Effector memory CD8-positive, alpha-beta T cell (primary cell): ENCODE measurements at regions not wholly inside any gene's neighbourhood (a gene's known extent, or its start where the extent isn't known, plus 50 kb on each side); places are given as distances from the start of the nearest gene placed in this dataset.
A peak's percentile ranks its signal among the peaks of the same experiment; 100 is the strongest.
"Not testable (repeated sequence)": the region's sequence is repeated elsewhere in the genome, so short reads cannot be mapped to it uniquely, and the experiment has no call there.

Experiments used
- ATAC-seq: fragments of 150-1000 bp; cut with Tn5 transposase; replicated peaks from 2 replicates; pipeline ENCODE4 v1.10.0; 2021; ENCODE audit warnings: mild to moderate bottlenecking, moderate library complexity
- DNase-seq, 3 experiments: peaks; one replicate each; pipeline ENCODE4 v3.0.0; 2021
- H3K27ac Mint-ChIP-seq, 2 donors: one replicate each; pipeline ENCODE4 v1.8.0; 2022; ENCODE audit warnings: mild to moderate bottlenecking in 2 of 2, mixed read lengths in 2 of 2, moderate library complexity in 2 of 2
- H3K27me3 Mint-ChIP-seq, 2 donors: one replicate each; pipeline ENCODE4 v1.8.0; 2022; ENCODE audit warnings: mixed read lengths in 2 of 2
- H3K36me3 Mint-ChIP-seq: one replicate; pipeline ENCODE4 v1.8.0; 2022; ENCODE audit warnings: mild to moderate bottlenecking, moderate library complexity, mixed read lengths; ENCODE audit not compliant: insufficient read depth
- H3K4me1 Mint-ChIP-seq, 2 donors: one replicate each; pipeline ENCODE4 v1.8.0; 2022; ENCODE audit warnings: low read depth in 2 of 2, mixed read lengths in 2 of 2
- H3K4me3 Mint-ChIP-seq, 2 donors: one replicate each; pipeline ENCODE4 v1.8.0; 2022; ENCODE audit warnings: mild to moderate bottlenecking in 2 of 2, mixed read lengths in 2 of 2, moderate library complexity in 2 of 2
- H3K9me3 Mint-ChIP-seq, 2 donors: one replicate each; pipeline ENCODE4 v1.8.0; 2022; ENCODE audit warnings: mixed read lengths in 2 of 2

- not testable (repeated sequence) for H3K27ac Mint-ChIP-seq, H3K27me3 Mint-ChIP-seq, H3K36me3 Mint-ChIP-seq, ATAC-seq, H3K4me1 Mint-ChIP-seq, H3K4me3 Mint-ChIP-seq, DNase-seq, H3K9me3 Mint-ChIP-seq
Measured at GRCh38 chr9:85792057-85792456, 50.3 kb upstream of the AGTPBP1 start.

GRCh38 chr9:85802978-85803695 is 61.4 kb upstream of the AGTPBP1 start:
- H3K4me3 Mint-ChIP-seq, H3K27ac Mint-ChIP-seq, H3K36me3 Mint-ChIP-seq, H3K4me1 Mint-ChIP-seq, H3K9me3 Mint-ChIP-seq, H3K27me3 Mint-ChIP-seq: not testable (repeated sequence)
- DNase-seq (peak; percentile 22 to 37 (median 35)), ATAC-seq (peak; percentile 35)

- ATAC-seq, H3K4me3 Mint-ChIP-seq, H3K27me3 Mint-ChIP-seq, H3K27ac Mint-ChIP-seq, H3K9me3 Mint-ChIP-seq, DNase-seq: not testable (repeated sequence)
- H3K4me1 Mint-ChIP-seq = peaks cover 4 to 16% of the 10 kb centered on the region in 2 donors
- peaks cover 15% of the 10 kb centered on the region for H3K36me3 Mint-ChIP-seq
Measured at GRCh38 chr9:85804847-85805133, 63.0 kb upstream of the AGTPBP1 start.

GRCh38 chr9:85805134-85806005 is 63.6 kb upstream of the AGTPBP1 start:
- H3K9me3 Mint-ChIP-seq, H3K27me3 Mint-ChIP-seq: not testable (repeated sequence)
- peak overlapping the region; percentile 69 to 87 for H3K4me3 Mint-ChIP-seq
- H3K27ac Mint-ChIP-seq = peak overlapping the region; percentile 30 to 91
- H3K4me1 Mint-ChIP-seq = peaks cover 4 to 16% of the 10 kb centered on the region in 2 donors
- ATAC-seq (peak; percentile 77), DNase-seq (peak; percentile 62 to 71 (median 62))
- H3K36me3 Mint-ChIP-seq = peaks cover 15% of the 10 kb centered on the region

- not testable (repeated sequence) for DNase-seq, H3K27me3 Mint-ChIP-seq, H3K9me3 Mint-ChIP-seq, ATAC-seq, H3K4me3 Mint-ChIP-seq, H3K27ac Mint-ChIP-seq
- peaks cover 15% of the 10 kb centered on the region for H3K36me3 Mint-ChIP-seq
- peaks cover 4 to 16% of the 10 kb centered on the region in 2 donors for H3K4me1 Mint-ChIP-seq
Measured at GRCh38 chr9:85808329-85808728, 66.6 kb upstream of the AGTPBP1 start.

- H3K4me1 Mint-ChIP-seq, DNase-seq, H3K27me3 Mint-ChIP-seq, H3K9me3 Mint-ChIP-seq, H3K4me3 Mint-ChIP-seq, ATAC-seq, H3K27ac Mint-ChIP-seq: not testable (repeated sequence)
- H3K36me3 Mint-ChIP-seq = peaks cover 24% of the 10 kb centered on the region
Measured at GRCh38 chr9:85813388-85813787, 71.6 kb upstream of the AGTPBP1 start.

- H3K27ac Mint-ChIP-seq, ATAC-seq, H3K27me3 Mint-ChIP-seq, H3K4me1 Mint-ChIP-seq, H3K4me3 Mint-ChIP-seq, H3K9me3 Mint-ChIP-seq, DNase-seq: not testable (repeated sequence)
- peaks cover 23% of the 10 kb centered on the region for H3K36me3 Mint-ChIP-seq
Measured at GRCh38 chr9:85814800-85815199, 73.0 kb upstream of the AGTPBP1 start.

- peaks cover 40% of the 10 kb centered on the region for H3K36me3 Mint-ChIP-seq
- H3K27ac Mint-ChIP-seq, H3K27me3 Mint-ChIP-seq, H3K4me3 Mint-ChIP-seq, H3K4me1 Mint-ChIP-seq, H3K9me3 Mint-ChIP-seq: not testable (repeated sequence)
- ATAC-seq (peak; percentile 75), DNase-seq (peak; percentile 19 to 40 (median 20))
Measured at GRCh38 chr9:85818971-85819370, 77.2 kb upstream of the AGTPBP1 start.

GRCh38 chr9:85820598-85820997 is 78.8 kb upstream of the AGTPBP1 start:
- H3K27ac Mint-ChIP-seq, H3K4me1 Mint-ChIP-seq, H3K9me3 Mint-ChIP-seq, DNase-seq, ATAC-seq, H3K27me3 Mint-ChIP-seq, H3K4me3 Mint-ChIP-seq: not testable (repeated sequence)
- H3K36me3 Mint-ChIP-seq = peaks cover 41% of the 10 kb centered on the region

- not testable (repeated sequence) for ATAC-seq, H3K4me3 Mint-ChIP-seq, H3K27ac Mint-ChIP-seq, H3K4me1 Mint-ChIP-seq, H3K27me3 Mint-ChIP-seq, H3K9me3 Mint-ChIP-seq, DNase-seq
- H3K36me3 Mint-ChIP-seq = peaks cover 26% of the 10 kb centered on the region
Measured at GRCh38 chr9:85824949-85825348, 83.2 kb upstream of the AGTPBP1 start.

GRCh38 chr9:85834591-85834990 is 92.8 kb upstream of the AGTPBP1 start:
- peak overlapping the region in 1 of 2 donors; percentile 26 for H3K27ac Mint-ChIP-seq
- H3K4me3 Mint-ChIP-seq, H3K27me3 Mint-ChIP-seq, DNase-seq, H3K4me1 Mint-ChIP-seq, H3K9me3 Mint-ChIP-seq: not testable (repeated sequence)
- H3K36me3 Mint-ChIP-seq = peaks cover 13% of the 10 kb centered on the region
- ATAC-seq = peak; percentile 76

- H3K4me3 Mint-ChIP-seq, DNase-seq, ATAC-seq, H3K4me1 Mint-ChIP-seq, H3K9me3 Mint-ChIP-seq, H3K27me3 Mint-ChIP-seq: not testable (repeated sequence)
- Mint-ChIP-seq H3K27ac (peak overlapping the region in 1 of 2 donors; percentile 46), H3K36me3 (peaks cover 47% of the 10 kb centered on the region)
Measured at GRCh38 chr9:85843949-85844348, 97.0 kb upstream of the NAA35 start.

- ATAC-seq = not testable (repeated sequence)
Measured at GRCh38 chr9:85847782-85848181, 93.2 kb upstream of the NAA35 start.

More at GRCh38 chr9:85847782-85848181, 93.2 kb upstream of the NAA35 start:
- peaks cover 19% of the 10 kb centered on the region for H3K36me3 Mint-ChIP-seq
- not testable (repeated sequence) for H3K4me1 Mint-ChIP-seq, H3K4me3 Mint-ChIP-seq, H3K27me3 Mint-ChIP-seq, H3K27ac Mint-ChIP-seq, DNase-seq, H3K9me3 Mint-ChIP-seq
